ENCODE measurements at regions not wholly inside any gene's neighbourhood (a gene's known extent, or its start where the extent isn't known, plus 50 kb on each side); places are given as distances from the start of the nearest gene placed in this dataset.

DNA sequence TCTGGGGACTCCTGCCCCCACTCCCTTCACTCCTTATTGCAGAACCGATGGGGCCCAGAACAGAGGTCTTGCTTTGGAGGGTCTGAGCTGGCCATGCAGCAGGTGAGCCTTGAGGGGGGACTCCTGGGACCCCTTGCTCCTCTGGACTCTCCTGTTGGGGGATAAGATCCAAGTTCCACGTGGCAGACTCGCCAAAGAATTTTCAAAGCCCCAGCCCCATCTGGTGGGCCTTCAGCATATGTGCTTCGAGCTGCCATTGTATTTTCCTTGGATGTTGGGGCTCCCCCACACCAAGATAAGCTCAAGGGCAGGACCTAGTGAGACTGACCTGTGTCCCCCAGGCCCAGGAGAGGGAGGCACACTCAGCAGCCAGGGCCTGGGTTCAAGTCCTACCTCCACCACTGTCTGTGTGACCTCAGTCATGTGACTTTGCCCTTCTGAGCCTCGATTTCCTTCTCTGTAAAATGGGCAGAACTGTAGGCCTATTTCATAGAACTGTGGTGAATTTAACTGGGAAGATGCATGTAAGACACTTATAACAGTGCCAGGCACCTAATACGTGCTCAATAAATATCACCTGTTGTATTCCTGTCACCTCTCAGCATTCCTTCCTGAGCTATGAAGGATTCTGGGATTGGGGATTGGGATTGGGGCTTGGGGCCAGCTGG, 115.5 kb downstream of the VEGFA start:
- no peak overlapping the region for H3K4me3 ChIP-seq
- in situ Hi-C loops (cut with MboI) (no loop called here), intact Hi-C loops (cut with micrococcal nuclease) (no loop called here)
- H3K9ac ChIP-seq (ENCODE audit: insufficient read depth in 1 of 2, low read depth in 2 of 2, low read length in 2 of 2): 0 out of 4 replicates have a peak overlapping the region, but pooled peaks of 1 of the 2 experiments have one; percentile 23
- CTCF ChIA-PET (ENCODE audit: low intra/inter-chr PET ratio): interaction anchor here (1.3 kb wide), 1 partner anchor 160 kb away, joined by 4 read pairs; no protein-coding TSS in a partner anchor
- ATAC-seq (no peak), FAIRE-seq (no peak), DNase-seq (ENCODE audit: extremely low read depth in 1 of 4, low spot score in 3 of 4) (peak in 2 of 4 experiments; percentile 17 to 41)
- no peaks in the 10 kb centered on the region for H3K79me2 ChIP-seq (ENCODE audit: control insufficient read depth, insufficient read depth, low read length)
- H3K4me1 ChIP-seq (replicated peaks in 1 of 2; ENCODE audit: control insufficient read depth in 2 of 2, insufficient read depth in 2 of 2, low read length in 2 of 2): peaks cover 20 to 25% of the 10 kb centered on the region in 2 experiments
- H2AFZ ChIP-seq (ENCODE audit: low read depth, low read length): no peak overlapping the region
- H3K4me2 ChIP-seq (ENCODE audit: insufficient read depth, low read length): no peak overlapping the region
- peaks cover 4% of the 10 kb centered on the region for H3K9me1 ChIP-seq (ENCODE audit: control insufficient read depth, insufficient read depth, low read length)
- no TSS peak for BruUV-seq (replicated peaks)
- H3K9me3 ChIP-seq (replicated peaks; ENCODE audit: control insufficient read depth, insufficient read depth, low read depth, low read length): no peaks in the 10 kb centered on the region
- H4K20me1 ChIP-seq (replicated peaks; ENCODE audit: control insufficient read depth, insufficient read depth, low read length): no peaks in the 10 kb centered on the region
- 44% methylated on average over 6 of the region's 6 CpGs for WGBS (ENCODE audit: insufficient coverage, low coverage, missing lambda C conversion rate)
- H3K27me3 ChIP-seq (ENCODE audit: control insufficient read depth in 2 of 2, insufficient read depth in 2 of 2, low read length in 2 of 2): no peaks in the 10 kb centered on the region
- no peaks in the 10 kb centered on the region for H3K36me3 ChIP-seq (ENCODE audit: control insufficient read depth, insufficient read depth, low read length)
- H3K27ac ChIP-seq (ENCODE audit: extremely low read depth, low read depth, low read length): no peak overlapping the region
- POLR2A ChIA-PET: interaction anchor here (0.6 to 1.4 kb wide), 6 partner anchors 9 to 116 kb away, joined by 3 to 4 read pairs (median 3); partner anchors contain the start of gene VEGFA
- TF ChIP-seq SMARCA5 (IDR thresholded peaks at IDR 0.05): peak; percentile 80
- peak in 1 of 2 experiments; percentile 83; a peak in 2 of 4 replicates for TF ChIP-seq RCOR1 (IDR thresholded peaks at IDR 0.05; ENCODE audit: borderline replicate concordance in 1 of 2, low read depth in 2 of 2, low read length in 2 of 2)
- TF ChIP-seq, protein P1, sequence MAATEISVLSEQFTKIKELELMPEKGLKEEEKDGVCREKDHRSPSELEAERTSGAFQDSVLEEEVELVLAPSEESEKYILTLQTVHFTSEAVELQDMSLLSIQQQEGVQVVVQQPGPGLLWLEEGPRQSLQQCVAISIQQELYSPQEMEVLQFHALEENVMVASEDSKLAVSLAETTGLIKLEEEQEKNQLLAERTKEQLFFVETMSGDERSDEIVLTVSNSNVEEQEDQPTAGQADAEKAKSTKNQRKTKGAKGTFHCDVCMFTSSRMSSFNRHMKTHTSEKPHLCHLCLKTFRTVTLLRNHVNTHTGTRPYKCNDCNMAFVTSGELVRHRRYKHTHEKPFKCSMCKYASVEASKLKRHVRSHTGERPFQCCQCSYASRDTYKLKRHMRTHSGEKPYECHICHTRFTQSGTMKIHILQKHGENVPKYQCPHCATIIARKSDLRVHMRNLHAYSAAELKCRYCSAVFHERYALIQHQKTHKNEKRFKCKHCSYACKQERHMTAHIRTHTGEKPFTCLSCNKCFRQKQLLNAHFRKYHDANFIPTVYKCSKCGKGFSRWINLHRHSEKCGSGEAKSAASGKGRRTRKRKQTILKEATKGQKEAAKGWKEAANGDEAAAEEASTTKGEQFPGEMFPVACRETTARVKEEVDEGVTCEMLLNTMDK (IDR thresholded peaks at IDR 0.05; ENCODE audit: borderline replicate concordance, insufficient read depth, low read depth, low read length, poor library complexity, severe bottlenecking): no peak
- no peak for TF ChIP-seq CCNT2 (IDR thresholded peaks at IDR 0.05; ENCODE audit: borderline replicate concordance, extremely low read depth, insufficient read length, low read depth, low read length)
- no peak for TF ChIP-seq SP1 (CRISPR knock-in tag; IDR thresholded peaks at IDR 0.05)
- no peak for TF ChIP-seq ZKSCAN1 (IDR thresholded peaks at IDR 0.05; ENCODE audit: low read depth, low read length)
- no peak for TF ChIP-seq POLR2G (IDR thresholded peaks at IDR 0.05; ENCODE audit: low read depth, low read length)
- TF ChIP-seq HMGN3 (IDR thresholded peaks at IDR 0.05; ENCODE audit: borderline replicate concordance, extremely low read depth, insufficient read length, low read depth, low read length): no peak
- TF ChIP-seq, protein P2, sequence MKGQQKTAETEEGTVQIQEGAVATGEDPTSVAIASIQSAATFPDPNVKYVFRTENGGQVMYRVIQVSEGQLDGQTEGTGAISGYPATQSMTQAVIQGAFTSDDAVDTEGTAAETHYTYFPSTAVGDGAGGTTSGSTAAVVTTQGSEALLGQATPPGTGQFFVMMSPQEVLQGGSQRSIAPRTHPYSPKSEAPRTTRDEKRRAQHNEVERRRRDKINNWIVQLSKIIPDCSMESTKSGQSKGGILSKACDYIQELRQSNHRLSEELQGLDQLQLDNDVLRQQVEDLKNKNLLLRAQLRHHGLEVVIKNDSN (CRISPR knock-in tag; IDR thresholded peaks at IDR 0.05): peak; percentile 48; the same call in 1 of the 2 replicates
- no peak for TF ChIP-seq MECOM (CRISPR knock-in tag; IDR thresholded peaks at IDR 0.05)
- TF ChIP-seq CHD1 (IDR thresholded peaks at IDR 0.05; ENCODE audit: low read length): no peak
- TF ChIP-seq, protein P3, sequence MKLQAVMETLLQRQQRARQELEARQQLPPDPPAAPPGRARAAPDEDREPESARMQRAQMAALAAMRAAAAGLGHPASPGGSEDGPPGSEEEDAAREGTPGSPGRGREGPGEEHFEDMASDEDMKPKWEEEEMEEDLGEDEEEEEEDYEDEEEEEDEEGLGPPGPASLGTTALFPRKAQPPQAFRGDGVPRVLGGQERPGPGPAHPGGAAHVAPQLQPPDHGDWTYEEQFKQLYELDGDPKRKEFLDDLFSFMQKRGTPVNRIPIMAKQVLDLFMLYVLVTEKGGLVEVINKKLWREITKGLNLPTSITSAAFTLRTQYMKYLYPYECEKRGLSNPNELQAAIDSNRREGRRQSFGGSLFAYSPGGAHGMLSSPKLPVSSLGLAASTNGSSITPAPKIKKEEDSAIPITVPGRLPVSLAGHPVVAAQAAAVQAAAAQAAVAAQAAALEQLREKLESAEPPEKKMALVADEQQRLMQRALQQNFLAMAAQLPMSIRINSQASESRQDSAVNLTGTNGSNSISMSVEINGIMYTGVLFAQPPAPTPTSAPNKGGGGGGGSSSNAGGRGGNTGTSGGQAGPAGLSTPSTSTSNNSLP (IDR thresholded peaks at IDR 0.05; ENCODE audit: borderline replicate concordance, low read depth, low read length): no peak
- TF ChIP-seq LEF1 (IDR thresholded peaks at IDR 0.05): no peak

Measured in K562 (cell line).